ENCODE measurements at regions not wholly inside any gene's neighbourhood (a gene's known extent, or its start where the extent isn't known, plus 50 kb on each side); places are given as distances from the start of the nearest gene placed in this dataset.

DNA sequence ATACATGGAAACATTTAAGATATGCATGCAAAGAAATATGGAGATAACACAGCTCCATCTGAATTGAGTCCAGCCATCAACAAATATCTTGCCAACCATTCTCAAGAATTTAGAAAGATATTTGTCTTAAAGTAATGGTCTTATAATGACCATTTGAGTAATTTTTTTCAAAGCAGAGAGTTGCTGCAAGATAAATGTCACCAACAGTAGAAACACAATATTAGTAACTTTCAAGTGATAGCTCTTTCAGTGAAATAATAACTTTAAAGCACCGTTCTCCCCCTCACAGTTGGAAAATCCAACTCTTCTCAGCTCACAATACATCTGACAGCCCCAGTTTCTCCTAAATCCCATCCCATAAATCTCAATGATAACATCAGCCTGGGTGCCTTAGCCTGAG is 481.0 kb upstream of the ADAMTS5 start:
- DNase-seq, result no peak

DNA sequence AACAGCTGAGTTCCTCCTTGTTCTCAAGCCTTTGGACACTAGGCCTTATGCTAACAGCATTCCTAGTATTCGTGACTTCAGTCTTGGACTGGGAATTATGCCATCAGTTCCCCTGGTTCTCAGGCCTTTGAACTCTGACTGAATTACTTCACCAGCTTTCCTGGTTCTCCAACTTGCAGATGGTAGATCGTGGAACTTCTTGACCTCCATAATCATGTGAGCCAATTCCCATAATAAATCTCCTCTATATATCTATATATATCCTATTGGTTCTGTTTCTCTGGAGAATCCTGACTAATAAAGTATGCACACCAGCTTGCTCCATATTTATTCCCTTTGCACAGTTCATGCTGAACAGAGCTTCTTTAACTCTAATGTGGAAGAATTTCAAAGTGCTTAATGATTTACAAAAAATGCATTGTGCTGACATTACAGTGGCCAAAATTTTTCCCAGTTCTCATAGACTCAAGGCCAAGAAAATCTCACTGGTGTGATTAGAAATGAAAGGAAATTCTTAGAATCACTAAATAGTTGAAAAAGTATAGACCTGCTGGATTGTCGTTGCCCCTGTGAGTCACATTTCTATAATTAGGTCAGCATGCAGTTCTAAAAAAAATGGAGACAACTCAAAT is 462.9 kb upstream of the ADAMTS5 start:
- DNase-seq, result no peak

DNA sequence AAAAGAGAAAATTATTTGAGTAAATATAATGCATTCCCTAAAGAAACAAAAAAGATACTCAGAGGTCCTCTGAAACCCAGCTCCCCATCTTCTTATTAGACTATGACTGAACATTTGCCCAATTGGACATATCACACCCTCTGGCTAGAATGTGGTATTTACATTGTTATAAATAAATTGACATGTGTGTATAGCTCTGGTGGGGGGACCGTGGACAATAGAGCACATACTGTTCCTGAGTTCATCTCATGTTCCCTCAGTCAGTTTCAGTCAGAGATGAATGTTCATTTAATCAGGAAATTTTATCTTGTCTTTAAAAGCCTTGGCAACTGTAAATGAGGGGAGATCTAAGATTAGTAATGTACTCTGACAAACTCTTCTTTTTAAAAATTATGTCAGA is 459.3 kb upstream of the ADAMTS5 start:
- no peak for DNase-seq

DNA sequence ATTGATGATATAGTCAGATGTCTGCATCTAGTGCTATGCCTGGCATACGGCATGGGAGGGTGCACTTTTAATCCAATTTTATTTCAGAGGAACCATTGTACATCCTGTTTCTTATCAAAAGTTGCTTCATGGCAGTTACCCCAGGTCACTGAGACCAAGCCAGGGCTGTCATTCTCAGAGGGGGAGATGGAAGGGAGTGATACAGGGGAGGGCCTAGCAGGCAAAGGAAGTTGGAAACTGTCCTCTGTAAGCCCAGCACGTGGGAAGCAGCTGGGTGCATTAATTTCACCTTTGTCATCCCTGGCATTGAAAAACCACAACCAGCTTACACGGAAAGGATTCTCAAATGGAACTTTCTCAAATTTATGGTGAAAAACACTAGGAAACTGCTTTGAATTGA is 458.7 kb upstream of the ADAMTS5 start:
- DNase-seq, result no peak

DNA sequence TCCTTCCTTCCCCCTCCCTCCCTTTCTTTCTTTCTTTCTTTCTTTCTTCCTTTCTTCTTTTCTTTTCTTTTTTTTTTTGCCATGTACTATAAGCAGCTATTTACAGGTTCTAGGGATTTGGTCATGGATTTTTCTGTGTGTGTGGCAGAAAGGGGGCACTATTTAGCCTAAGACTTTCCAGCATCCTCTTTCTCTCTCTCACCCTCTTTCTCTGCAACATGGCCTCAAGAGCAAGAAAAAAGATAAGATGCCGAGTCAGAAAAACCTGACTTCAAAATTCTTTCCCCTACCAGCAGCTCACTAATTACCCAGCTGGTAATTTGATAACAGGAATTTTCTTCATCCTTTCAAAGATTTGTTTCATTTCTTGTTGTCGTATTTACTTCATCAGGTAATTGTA is 458.3 kb upstream of the ADAMTS5 start:
- no peak for DNase-seq

DNA sequence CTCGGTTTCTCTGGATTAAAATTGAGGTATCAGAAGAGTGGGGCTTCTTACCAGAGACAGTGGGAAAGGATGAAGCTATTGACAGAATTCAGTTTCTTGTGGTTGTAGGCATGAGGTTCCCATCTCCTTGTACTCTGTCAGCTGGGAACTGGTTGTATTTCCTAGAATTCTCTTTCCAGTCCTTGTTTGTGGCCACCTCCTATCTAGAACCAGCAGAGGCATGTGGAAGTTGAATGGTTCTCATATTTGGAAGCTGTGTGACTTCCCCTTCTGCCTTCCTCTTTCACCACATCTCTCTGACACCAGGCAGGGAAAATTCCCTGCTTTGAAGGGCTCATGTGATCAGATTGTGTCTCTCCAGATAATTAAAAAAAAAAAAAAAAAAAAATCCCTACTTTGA is 457.7 kb upstream of the ADAMTS5 start:
- DNase-seq, result no peak

DNA sequence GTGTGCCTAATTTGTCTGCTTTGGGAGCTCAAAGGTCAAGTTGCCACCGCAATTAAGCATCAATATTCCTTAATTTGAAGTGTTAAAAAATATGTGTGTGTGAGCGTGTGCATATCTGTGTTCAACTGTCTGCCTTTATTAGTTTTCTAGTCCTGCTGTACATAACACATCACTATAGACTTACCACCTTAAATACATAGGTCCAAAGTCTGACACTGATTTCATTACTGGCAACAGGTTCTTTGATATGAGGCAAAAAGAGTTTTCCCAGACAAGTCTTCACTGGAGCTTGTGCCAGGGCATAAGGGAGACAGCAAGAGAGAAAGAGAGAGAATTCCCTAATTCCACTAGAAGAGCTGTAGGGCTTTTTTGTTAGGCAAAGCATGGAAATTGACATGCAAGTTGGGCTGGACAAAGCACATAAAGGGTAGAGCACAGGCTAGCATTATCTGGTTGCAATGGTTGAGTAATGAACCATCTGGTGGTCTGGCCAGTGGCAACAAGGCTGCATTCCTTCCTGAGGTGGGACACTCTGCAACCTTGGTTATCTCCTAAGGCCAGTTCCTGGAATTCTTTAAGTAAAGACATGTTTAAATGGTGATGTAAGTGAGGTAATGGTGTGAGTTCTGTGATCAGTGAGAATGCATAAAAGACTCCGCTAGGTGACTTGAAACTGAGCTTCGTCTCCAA is 457.2 kb upstream of the ADAMTS5 start:
- DNase-seq, result no peak

DNA sequence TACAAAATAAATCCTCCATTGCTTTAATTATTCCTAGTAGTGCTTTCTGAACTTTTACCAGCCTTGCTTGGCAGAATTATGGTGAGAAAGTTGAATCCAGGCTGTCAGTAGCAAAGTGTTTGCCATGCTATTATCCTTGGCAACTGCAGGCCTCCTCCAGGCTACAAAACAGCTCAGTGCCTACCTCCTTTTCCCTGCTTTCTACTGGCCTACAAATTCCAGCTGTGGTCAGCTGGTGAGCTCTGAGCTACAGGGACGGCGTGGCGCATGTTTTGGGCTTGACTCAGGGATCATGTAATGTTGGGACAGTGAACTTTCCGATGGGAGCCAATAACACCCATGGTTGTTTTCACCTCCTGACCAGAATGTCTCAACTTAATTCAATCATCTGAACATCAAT is 456.1 kb upstream of the ADAMTS5 start:
- DNase-seq, result no peak

DNA sequence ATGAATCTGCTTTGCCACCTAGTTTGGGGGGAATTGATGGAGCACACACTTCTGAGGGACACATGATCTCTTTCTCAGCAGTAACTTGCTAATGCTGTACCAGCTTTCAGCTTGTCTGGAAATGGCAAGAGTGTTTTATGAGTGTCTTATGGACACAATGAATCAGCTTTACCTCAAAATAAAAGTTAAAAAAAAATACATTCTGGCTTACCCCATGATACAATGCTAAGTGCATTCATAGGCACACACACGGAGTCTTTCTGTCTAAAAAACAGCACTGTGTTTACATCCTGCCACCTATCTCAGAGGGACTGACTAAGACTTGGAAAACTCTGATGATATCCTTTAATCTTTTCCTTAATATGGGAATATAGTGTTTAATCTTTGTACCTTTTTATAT is 455.5 kb upstream of the ADAMTS5 start:
- no peak for DNase-seq

DNA sequence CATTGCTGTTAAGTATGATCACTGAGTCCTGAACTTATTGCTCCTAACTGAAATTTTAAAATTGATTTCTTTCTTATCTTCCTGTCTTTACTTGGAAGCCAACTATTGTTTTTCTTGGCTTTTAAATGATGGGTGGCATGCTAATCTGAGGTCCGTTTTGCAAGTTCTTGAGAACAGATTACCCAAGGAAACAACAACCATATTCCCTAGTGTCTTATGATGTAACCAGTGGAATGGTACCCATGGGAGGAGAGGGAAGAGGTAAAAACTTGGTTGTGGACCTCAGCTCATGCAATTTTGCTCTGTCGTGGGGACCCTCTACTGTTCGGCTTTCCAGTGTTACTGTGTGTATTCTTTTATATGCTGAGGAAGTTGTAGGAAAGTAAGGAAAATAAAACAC is 454.8 kb upstream of the ADAMTS5 start:
- no peak for DNase-seq

DNA sequence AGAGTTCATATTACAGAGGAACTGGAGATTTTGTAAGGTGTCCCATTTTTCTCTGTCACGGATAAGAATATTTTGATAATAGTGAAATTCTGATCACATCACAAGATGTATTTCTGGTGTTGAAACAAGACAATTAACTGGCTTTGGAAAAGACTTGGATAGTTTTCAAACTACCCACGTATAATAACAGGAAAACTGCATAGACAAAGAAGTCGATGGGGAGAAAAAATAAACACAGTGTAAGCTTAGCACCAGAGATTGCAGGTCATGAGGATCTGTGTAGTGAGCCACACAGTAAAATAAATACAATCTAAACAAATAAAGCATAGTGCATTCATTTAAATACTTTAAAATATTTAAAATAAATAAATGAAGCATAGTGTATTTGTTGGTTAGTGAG is 452.3 kb upstream of the ADAMTS5 start:
- no peak for DNase-seq

DNA sequence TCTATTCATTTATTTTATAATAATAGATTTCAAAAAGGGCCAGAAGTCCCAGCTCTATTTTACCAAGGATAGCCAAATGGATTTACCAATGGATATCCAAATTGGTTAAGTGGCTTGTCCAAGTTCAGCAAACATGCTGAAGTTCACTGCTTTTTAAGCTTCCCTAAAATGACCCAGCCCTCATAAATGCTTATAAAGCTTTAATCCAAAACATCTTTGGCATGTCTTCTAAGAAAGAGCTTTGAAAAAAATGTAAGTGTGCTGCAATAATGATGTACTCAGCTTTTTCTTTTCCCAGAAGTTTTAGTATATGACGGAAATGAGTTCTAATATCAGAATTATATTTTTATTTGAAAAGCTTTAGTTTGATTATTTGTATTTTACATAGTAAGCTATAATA is 451.5 kb upstream of the ADAMTS5 start:
- no peak for DNase-seq

DNA sequence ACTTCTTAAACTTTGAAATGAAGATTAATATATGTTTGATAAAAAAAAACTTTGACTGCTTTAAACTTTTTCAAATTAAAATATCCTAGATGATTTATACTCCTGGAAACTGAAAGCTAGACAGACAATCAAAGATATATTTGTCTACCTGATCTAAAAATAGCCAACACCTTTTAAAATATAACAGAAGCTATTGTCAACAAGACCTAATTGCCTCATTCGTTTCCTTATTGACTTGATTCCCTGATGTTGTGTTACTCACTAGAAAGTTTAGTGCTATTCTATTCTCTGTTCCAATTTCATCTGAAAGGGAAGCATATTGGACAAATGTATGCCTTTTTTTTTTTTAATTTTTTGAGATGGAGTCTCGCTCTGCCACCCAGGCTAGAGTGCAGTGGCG is 445.6 kb upstream of the ADAMTS5 start:
- no peak for DNase-seq

DNA sequence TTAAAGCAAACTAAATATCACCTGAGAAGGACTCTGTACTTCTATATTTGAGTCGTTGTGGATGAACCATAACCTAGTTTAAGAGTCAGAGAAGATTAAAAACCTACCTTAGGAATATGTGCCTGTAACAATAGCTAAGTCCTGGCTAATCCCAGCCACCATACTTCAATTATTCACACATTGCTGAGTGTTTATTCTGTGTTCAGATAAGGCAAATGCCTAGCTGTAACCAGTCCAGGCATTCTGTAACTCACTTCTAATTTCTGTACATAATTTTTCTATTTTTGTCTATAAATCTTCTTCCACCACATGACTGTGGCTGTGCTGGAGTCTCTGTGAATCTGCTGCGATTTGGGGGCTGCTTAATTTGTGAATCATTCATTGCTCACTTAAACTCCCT is 441.9 kb upstream of the ADAMTS5 start:
- no peak for DNase-seq

DNA sequence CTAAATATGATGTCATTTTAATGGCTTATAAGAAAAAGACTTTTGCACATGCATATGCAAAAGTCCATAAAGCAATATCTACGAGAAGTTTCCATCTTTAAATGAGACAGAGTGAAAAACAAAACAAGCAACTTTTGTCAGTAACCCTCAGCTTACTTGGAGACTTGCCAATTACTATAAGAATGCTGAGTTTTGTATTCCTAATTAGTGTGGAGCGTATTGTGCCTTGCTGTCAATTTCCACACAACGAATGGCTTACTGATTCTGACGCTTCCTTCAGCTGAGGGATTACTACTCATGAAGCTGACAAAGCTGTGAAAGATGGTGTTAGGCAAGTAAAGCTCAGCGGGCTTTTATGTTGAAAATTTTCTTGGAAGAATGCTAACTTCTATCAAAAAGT is 440.4 kb upstream of the ADAMTS5 start:
- DNase-seq, result no peak

DNA sequence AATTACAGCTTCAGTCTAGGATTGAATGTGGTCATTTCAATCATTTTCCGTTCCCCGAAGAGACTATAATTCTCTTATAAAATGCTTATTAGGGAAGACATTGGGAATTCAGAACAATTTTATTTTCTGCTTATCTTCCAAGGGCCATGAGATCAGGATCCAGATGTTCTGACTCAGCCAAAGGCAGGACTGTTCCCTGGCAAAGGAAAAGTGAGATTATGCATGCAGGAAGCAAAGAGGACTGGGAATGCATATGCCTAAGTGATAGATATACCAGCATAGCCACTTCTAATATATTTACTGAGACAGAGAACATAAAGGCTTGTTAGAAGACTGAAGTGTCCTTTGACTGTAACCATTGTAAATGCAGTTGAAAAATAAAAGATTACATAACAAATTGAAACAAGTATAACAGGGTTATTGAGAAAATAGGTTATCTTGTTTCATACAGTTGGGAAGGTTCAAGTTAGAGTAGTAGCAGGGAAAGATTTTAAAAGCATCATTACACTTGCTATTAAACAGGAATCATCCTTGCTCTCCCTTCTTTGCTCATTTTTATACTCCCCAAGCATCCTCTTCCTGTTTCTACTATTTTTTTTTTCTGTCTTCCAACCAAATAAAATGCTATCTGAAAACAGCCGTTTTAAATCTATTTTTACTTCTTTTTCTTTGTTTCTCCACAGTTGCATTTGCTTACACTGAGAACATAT is 439.6 kb upstream of the ADAMTS5 start:
- DNase-seq, result no peak

DNA sequence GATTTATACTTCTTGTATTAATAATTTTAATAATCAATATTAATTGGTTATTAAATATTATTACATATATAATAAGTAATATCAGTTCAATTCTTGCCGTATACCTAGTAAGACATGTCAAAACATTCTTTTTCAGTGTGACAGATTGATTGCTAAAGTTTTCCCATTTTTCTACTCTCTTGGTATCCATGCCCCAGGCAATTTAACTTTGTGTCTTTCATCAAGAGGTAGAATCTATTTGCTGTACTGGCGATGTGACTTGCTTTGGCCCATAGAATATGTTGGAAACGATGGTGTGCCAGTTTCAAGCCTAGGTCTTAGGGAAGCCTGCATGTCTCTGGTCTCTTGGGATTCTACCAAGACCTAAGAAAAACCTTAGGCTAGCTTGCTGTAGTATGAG is 436.1 kb upstream of the ADAMTS5 start:
- no peak for DNase-seq

DNA sequence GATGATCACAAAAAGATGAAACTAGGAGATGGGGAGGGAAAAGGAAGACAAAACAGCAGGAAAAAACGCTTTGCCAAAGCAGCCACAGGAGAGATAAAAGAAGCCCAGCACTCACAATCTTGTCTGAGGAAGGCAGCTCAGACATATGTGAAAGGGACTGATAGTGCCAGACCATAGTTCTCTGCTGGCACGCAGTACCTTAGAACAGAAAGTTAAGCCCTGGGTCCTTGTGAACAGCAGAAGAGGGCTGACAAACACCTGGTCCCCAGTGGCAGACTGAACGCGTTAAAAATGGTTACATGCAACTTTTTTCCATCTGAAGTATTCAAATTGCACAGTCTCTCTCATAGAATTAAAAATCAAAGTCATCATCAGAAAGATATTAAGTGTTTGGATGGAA is 433.2 kb upstream of the ADAMTS5 start:
- no peak for DNase-seq

DNA sequence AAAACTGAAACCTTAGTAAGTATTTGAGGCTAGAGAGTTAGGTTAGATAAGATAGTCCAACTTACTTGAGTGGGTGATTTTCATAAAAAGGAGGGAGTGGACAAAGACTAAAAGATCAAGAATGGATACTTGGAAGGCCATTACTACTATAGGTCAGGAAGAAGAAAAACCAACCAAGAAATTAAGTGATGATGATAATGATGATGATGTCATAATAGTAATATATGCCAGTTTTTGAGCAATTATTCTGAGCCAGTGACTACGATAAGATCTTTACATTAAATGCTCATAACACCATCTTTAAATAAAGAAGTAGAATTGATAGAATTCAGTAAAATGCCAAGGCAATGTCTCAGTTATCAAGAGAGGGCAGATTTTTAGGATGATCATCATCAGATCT is 430.7 kb upstream of the ADAMTS5 start:
- DNase-seq, result no peak

DNA sequence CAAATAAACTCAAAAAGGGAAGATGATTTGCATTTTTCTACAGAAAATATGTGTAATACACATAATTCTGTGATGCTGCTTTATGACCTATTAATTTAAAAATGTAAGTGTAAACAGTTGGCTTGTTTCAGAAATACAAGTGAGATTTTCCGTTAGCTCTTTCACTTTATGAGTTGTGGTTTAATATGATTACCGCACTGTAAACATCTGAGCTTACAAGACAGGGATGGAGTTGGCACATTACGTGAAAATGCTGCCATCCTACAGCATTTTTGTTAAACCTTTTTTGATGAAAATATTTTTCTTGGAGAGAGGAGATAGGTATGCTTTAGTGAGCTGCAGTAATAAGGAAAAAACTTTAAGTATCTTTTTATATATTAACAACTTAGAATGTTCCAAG is 426.8 kb upstream of the ADAMTS5 start:
- no peak for DNase-seq

DNA sequence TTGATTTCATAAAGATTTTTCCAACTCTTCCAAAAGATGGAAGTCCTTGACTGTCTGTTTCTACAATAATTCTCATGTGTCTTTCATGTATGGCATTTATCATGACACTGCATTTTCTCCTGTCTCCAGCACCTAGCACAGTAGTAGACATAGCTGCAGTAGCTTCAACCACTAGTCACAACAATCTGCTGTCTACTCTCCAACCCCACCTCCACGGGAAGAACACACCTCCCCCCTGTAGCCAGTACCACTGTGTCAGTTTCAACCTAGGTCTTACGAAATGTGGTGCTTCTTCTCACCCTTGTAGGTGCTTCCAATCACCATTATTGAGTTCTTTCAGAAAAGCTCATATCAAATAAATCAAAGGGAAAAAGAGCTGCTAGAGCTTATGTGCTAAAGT is 425.1 kb upstream of the ADAMTS5 start:
- no peak for DNase-seq

DNA sequence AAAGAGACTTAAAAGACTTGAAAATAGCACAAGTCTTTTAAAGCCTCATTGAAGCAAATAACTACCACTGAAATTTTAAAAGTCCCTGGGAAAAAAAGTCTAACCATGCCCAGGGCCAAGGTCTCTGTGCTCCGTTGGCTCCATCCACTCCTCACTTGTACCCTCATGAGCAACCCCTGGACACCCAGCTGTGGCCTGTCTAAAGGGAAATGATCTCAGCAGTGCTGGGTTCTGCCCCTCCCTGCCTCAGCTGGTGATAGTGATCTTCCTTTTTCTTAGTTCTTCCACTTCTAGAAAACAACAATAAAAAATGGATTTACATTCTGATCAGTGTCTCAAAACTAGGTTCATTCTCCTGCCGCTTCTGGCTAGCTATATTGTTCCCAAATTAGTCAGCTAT is 423.5 kb upstream of the ADAMTS5 start:
- DNase-seq, result no peak

DNA sequence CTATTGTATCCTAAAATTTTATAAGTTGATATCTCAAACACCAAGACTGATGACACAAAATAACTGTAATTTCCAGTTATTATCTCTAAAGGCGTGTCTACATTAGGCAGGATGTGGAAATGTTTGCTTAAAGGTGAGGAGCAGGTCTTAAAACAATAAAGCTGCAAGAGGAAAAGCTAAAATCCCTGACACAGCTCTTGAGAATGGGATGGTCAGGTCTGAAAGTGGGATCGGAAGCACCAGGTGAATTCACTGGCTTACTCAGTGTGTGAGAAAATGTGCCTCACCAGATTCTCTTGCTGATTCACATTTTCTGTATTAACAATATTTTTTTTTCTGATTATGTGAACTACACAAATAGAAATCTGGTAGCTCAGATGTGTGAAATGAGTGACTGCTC is 421.9 kb upstream of the ADAMTS5 start:
- DNase-seq, result no peak

DNA sequence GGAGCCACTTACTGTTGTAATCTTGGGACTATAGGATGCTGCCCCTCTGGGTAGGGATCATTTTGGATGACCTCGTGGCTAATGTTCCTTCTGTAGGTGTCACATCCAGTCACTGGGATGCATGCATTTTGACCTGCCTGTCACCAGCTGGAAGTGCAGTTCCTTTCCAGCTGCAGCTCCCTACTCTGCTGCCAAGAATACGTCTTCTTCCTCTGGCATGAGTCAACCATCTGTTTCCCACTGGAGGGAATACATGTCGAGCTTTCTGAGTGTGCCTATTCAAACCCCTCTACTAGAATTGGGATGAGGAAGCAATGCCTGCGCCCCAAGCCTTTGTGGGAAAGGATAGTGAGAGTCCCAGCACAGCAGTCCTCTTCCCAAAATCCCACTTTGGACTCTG is 415.5 kb upstream of the ADAMTS5 start:
- DNase-seq, result no peak

DNA sequence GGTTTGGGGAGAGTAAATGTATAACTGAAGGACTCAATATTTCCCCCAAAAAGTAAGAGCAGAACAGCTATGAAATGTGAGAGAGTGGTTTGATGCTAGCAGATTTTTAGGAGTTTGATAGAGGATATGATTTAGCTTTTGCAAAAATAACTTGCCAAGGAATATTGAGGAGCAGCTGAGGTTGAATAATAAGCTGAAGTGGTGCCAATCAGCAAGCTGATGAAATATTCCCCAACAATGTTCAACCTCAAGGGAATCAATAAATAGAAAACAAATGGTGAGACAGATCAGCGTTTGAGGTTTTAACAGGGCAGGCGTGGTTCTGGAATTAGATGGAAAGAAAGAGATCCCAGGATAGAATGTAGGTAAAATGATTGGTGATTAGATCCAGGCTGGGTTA is 413.4 kb upstream of the ADAMTS5 start:
- no peak for DNase-seq
